CD4-positive, alpha-beta T cell (primary cell): ENCODE measurements at regions not wholly inside any gene's neighbourhood (a gene's known extent, or its start where the extent isn't known, plus 50 kb on each side); places are given as distances from the start of the nearest gene placed in this dataset.

ENCODE experiments used
- ATAC-seq: fragments of 200-7000 bp; cut with Tn5 transposase; one replicate; pipeline ENCODE4 v1.10.0; 2022; ENCODE audit warnings: mild to moderate bottlenecking; ENCODE audit not compliant: poor library complexity
- CTCF ChIA-PET: fragments of 350-600 bp; sonication (Branson Sonifier 250); formaldehyde crosslinking; loops from one replicate; lab custom pipeline; 2021; ENCODE audit warnings: antibody characterized with exemption, inconsistent platforms; lab: Charles Lee
- POLR2A ChIA-PET: fragments of 350-600 bp; sonication (Branson Sonifier 250); formaldehyde crosslinking; loops from one replicate; lab custom pipeline; 2021; ENCODE audit warnings: antibody characterized with exemption, inconsistent platforms; lab: Charles Lee
- DNase-seq, 14 experiments: peaks; one replicate each; pipeline ENCODE4 v3.0.0-alpha.2; 2013 to 2020; ENCODE audit warnings: mixed read lengths in 2 of 14
- H3K27ac ChIP-seq, 2 donors: one replicate each; pipeline versions ENCODE4 v1.5.1 to v1.7.0; 2013; ENCODE audit warnings: low read length in 2 of 2, low read depth in 1 of 2, mild to moderate bottlenecking in 1 of 2
- H3K27me3 ChIP-seq, 2 experiments: 1 replicate in 1 of 2; 2 replicates in 1 of 2; pipeline versions ENCODE4 v1.6.1 to v1.7.0; 2013; ENCODE audit warnings: low read length in 2 of 2, control low read depth in 1 of 2, mild to moderate bottlenecking in 1 of 2, moderate library complexity in 1 of 2; ENCODE audit not compliant: insufficient read depth in 2 of 2, control insufficient read depth in 1 of 2
- H3K36me3 ChIP-seq: one replicate; pipeline ENCODE4 v1.6.1; 2013; ENCODE audit warnings: low read length, control low read depth; ENCODE audit not compliant: insufficient read depth
- H3K4me1 ChIP-seq: one replicate; pipeline ENCODE4 v1.6.1; 2013; ENCODE audit warnings: low read length, control low read depth; ENCODE audit not compliant: insufficient read depth
- H3K4me3 ChIP-seq: one replicate; pipeline ENCODE4 v1.5.1; 2013; ENCODE audit warnings: mild to moderate bottlenecking, low read length, moderate library complexity
- H3K9me3 ChIP-seq, 2 experiments: 1 replicate in 1 of 2; 2 replicates in 1 of 2; pipeline versions ENCODE4 v1.6.1 to v1.7.0; 2013; ENCODE audit warnings: low read length in 2 of 2, mild to moderate bottlenecking in 2 of 2, control low read depth in 1 of 2, moderate library complexity in 1 of 2; ENCODE audit not compliant: control insufficient read depth in 1 of 2, insufficient read depth in 1 of 2
- H3K27ac Mint-ChIP-seq: one replicate; pipeline ENCODE4 v1.8.0; 2020; ENCODE audit warnings: mixed read lengths
- H3K27me3 Mint-ChIP-seq: one replicate; pipeline ENCODE4 v1.8.0; 2021; ENCODE audit warnings: mixed read lengths
- H3K36me3 Mint-ChIP-seq: one replicate; pipeline ENCODE4 v1.8.0; 2021; ENCODE audit warnings: low read depth, mixed read lengths
- H3K4me1 Mint-ChIP-seq: one replicate; pipeline ENCODE4 v1.8.0; 2021; ENCODE audit warnings: low read depth, mixed read lengths
- H3K4me3 Mint-ChIP-seq: one replicate; pipeline ENCODE4 v1.8.0; 2020; ENCODE audit warnings: mild to moderate bottlenecking, mixed read lengths
- H3K9me3 Mint-ChIP-seq: one replicate; pipeline ENCODE4 v1.8.0; 2020; ENCODE audit warnings: mixed read lengths
- CTCF ChIP-seq: fragments of 200-600 bp; IDR thresholded peaks from one replicate; pipeline ENCODE4 v1.8.0; 2022; ENCODE audit warnings: antibody characterized with exemption, mild to moderate bottlenecking
- intact Hi-C, 2 experiments: fragments of 100-400 bp; cut with DNase I in 1 of 2; cut with micrococcal nuclease in 1 of 2; formaldehyde crosslinking; loops; one replicate each; pipeline versions ENCODE4 v1.15.1 to v1.9.0; 2023 to 2025; cut with DNase I, micrococcal nuclease

- no peaks in the 10 kb centered on the region for H3K36me3 ChIP-seq
- DNase-seq (no peak), ATAC-seq (no peak)
- H3K9me3 ChIP-seq: no peaks in the 10 kb centered on the region
- Mint-ChIP-seq H3K27me3 (no peaks in the 10 kb centered on the region), H3K27ac (no peak overlapping the region), H3K36me3 (no peaks in the 10 kb centered on the region), H3K9me3 (peaks cover 2% of the 10 kb centered on the region), H3K4me1 (peaks cover 28% of the 10 kb centered on the region), H3K4me3 (no peak overlapping the region)
- H3K4me3 ChIP-seq: no peak overlapping the region
- H3K4me1 ChIP-seq: no peaks in the 10 kb centered on the region
- intact Hi-C loops: no loop called here
- no peaks in the 10 kb centered on the region for H3K27me3 ChIP-seq
- ChIA-PET CTCF (no interaction called here), POLR2A (no interaction called here)
- TF ChIP-seq CTCF: no peak
- no peak overlapping the region for H3K27ac ChIP-seq
Measured at GRCh38 chrX:13258725-13259124, 61.1 kb downstream of the ATXN3L start.

GRCh38 chrX:13258052-13258444, 61.8 kb downstream of the ATXN3L start:
- Mint-ChIP-seq H3K4me1 (peaks cover 33% of the 10 kb centered on the region), H3K4me3 (no peak overlapping the region), H3K27me3 (no peaks in the 10 kb centered on the region), H3K9me3 (peaks cover 2% of the 10 kb centered on the region), H3K36me3 (no peaks in the 10 kb centered on the region), H3K27ac (no peak overlapping the region)
- Histone ChIP-seq H3K4me1 (no peaks in the 10 kb centered on the region), H3K27ac (no peak overlapping the region), H3K27me3 (no peaks in the 10 kb centered on the region), H3K4me3 (no peak overlapping the region), H3K9me3 (no peaks in the 10 kb centered on the region), H3K36me3 (no peaks in the 10 kb centered on the region)
- ATAC-seq: no peak
- ChIA-PET CTCF (no interaction called here), POLR2A (no interaction called here)
- no peak for TF ChIP-seq CTCF
- intact Hi-C loops: no loop called here
- DNase-seq: no peak

- Mint-ChIP-seq H3K4me1 (peaks cover 33% of the 10 kb centered on the region), H3K27me3 (no peaks in the 10 kb centered on the region), H3K27ac (no peak overlapping the region), H3K9me3 (peaks cover 2% of the 10 kb centered on the region), H3K4me3 (no peak overlapping the region), H3K36me3 (no peaks in the 10 kb centered on the region)
- no peaks in the 10 kb centered on the region for H3K36me3 ChIP-seq
- no peaks in the 10 kb centered on the region for H3K9me3 ChIP-seq
- DNase-seq (peak in 3 of 14 experiments; percentile 11 to 35 (median 12)), ATAC-seq (no peak)
- intact Hi-C loops: no loop called here
- H3K4me3 ChIP-seq: no peak overlapping the region
- H3K27me3 ChIP-seq: no peaks in the 10 kb centered on the region
- no peaks in the 10 kb centered on the region for H3K4me1 ChIP-seq
- CTCF ChIA-PET: no interaction called here
- TF ChIP-seq CTCF: no peak
- POLR2A ChIA-PET: no interaction called here
- no peak overlapping the region for H3K27ac ChIP-seq
Measured at GRCh38 chrX:13257223-13258051, 62.4 kb downstream of the ATXN3L start.
